Neural cell (in vitro differentiated cells): ENCODE measurements at regions not wholly inside any gene's neighbourhood (a gene's known extent, or its start where the extent isn't known, plus 50 kb on each side); places are given as distances from the start of the nearest gene placed in this dataset.

Experiments used
- EP300 ChIP-seq: fragments of 450-650 bp; conservative IDR thresholded peaks from 2 replicates; pipeline ENCODE4 v1.6.1; 2014; ENCODE audit warnings: antibody characterized with exemption, mild to moderate bottlenecking, moderate library complexity; ENCODE audit not compliant: poor library complexity, severe bottlenecking
- POLR2AphosphoS5 ChIP-seq: IDR thresholded peaks from 2 replicates; pipeline ENCODE4 v1.6.1; 2012
- TF ChIP-seq, protein P1 (sequence below): fragments of 450-650 bp; IDR thresholded peaks from 2 replicates; pipeline ENCODE4 v1.5.1; 2014; ENCODE audit warnings: antibody characterized with exemption, mild to moderate bottlenecking, moderate library complexity; ENCODE audit not compliant: poor library complexity, severe bottlenecking

DNA sequence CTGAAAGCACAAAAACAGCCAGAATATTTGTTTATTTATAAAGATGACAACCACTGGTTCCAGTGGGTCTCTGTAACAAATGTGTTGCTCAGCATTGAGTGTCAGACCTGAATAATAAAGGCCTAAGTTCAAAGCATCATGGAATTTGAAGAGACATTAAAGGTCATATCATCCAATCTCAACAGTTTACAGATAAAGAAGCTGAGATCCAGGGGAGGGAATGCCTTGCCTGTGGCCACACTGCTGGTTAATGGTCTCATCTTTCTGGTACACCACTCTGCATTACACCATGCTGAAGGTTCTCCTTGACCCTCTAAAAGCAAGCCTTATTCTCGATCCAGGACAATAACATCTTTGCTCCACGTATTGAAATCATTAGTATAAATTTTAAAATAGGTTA, 446.5 kb upstream of the ACVR2A start:
- TF ChIP-seq, protein P1, sequence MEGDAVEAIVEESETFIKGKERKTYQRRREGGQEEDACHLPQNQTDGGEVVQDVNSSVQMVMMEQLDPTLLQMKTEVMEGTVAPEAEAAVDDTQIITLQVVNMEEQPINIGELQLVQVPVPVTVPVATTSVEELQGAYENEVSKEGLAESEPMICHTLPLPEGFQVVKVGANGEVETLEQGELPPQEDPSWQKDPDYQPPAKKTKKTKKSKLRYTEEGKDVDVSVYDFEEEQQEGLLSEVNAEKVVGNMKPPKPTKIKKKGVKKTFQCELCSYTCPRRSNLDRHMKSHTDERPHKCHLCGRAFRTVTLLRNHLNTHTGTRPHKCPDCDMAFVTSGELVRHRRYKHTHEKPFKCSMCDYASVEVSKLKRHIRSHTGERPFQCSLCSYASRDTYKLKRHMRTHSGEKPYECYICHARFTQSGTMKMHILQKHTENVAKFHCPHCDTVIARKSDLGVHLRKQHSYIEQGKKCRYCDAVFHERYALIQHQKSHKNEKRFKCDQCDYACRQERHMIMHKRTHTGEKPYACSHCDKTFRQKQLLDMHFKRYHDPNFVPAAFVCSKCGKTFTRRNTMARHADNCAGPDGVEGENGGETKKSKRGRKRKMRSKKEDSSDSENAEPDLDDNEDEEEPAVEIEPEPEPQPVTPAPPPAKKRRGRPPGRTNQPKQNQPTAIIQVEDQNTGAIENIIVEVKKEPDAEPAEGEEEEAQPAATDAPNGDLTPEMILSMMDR, result no peak
- TF ChIP-seq POLR2AphosphoS5 (no peak), EP300 (no peak)
